GM19238 (cell line): ENCODE measurements at regions not wholly inside any gene's neighbourhood (a gene's known extent, or its start where the extent isn't known, plus 50 kb on each side); places are given as distances from the start of the nearest gene placed in this dataset.
"Not testable (repeated sequence)": the region's sequence is repeated elsewhere in the genome, so short reads cannot be mapped to it uniquely, and the experiment has no call there.

Experiments used
- DNase-seq: peaks from one replicate; pipeline ENCODE4 v3.0.0; 2011; ENCODE audit warnings: low spot score; ENCODE audit not compliant: insufficient read length

DNA sequence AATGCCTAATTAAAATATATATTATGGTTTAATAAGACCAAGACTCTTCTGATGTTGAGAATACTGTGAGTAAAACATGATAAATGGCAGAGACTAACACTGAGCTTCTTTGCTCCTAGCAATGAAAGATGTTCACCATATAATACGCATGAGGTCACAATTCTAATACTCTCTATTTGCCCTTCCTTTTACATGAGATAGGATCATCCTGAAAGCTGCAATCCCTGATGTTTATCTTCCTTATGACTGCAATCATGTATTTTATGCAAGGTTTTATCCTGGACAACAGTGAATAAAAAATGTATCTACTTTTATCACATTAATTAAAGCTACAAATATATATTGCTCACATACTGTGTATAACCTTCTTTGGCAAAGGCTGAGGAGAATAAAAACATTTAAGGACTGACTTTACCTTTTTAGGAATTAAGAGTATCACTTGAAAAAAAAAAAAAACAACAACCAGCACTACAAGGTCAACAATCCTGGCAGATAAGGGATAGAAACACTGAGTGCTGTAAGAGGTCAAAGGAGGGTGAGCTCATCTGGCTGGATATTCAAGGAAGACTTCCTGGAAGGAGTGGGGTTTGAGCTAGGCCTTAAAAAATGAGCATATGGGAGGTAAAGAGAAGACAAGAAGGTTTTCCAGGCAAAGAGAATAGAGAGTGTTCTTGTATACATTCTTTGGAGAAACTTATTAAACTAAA is 99.9 kb downstream of the AREG start:
- DNase-seq: no peak

GRCh38 chr4:74545448-74545847 is 100.5 kb downstream of the AREG start:
- DNase-seq: no peak

GRCh38 chr4:74546057-74546456 is 101.1 kb downstream of the AREG start:
- DNase-seq: no peak

DNA sequence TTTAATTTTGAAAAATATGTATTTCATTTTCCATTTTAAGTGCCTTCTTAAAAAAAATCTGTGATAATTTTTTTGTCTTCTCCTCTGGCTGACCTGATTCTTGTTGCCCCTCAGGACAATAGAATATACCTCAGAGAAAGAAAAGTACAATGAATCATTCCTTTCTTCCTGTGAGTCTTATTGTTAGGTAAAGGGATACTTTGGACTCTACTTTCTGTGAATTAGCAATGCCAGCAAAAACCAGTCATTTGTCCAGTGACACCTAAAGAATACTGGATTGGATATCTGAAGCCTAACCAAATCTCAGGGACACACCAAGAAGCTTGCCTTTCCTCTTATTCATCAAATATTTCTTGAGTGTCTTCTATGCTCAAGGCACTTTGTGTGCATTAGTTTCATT is 102.1 kb downstream of the AREG start:
- no peak for DNase-seq

DNA sequence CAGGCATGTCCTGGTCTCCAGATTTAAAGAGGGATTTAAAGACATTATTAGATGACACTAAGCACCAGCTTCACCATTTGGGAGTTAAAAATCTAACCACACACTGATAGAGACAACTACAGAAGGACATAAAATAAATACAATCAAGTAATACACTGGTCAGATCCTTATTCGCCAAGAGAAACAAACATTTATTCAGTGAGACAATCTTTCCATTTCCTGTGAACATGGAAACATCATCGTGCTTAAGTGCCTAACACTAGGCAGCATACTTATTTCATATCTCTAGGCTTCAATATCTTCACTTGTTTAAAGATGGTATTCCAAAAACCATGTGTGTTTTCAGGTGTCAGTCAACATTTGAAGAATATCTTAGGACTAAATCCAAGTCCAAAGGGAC is 103.6 kb downstream of the AREG start:
- DNase-seq: no peak

GRCh38 chr4:74549936-74550335 is 105.0 kb downstream of the AREG start:
- DNase-seq: no peak

DNA sequence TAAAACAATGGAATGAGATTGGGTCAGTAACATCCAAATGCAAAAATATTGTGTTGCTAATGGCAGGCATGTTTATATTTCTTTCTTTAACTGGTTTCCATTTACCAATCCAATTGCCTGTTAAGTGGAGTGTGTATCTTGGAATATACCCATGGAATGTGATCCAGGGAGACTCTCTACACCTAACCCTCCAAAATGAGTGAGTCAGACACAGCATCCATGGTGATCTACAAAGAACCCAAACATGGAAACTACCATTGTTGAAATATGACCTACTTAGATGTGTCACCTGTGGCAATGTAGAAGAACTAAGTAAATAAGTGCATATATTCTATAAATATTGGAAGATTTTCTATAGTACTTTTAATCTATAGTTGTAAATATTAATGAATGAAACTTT is 110.3 kb downstream of the AREG start:
- DNase-seq: no peak

DNA sequence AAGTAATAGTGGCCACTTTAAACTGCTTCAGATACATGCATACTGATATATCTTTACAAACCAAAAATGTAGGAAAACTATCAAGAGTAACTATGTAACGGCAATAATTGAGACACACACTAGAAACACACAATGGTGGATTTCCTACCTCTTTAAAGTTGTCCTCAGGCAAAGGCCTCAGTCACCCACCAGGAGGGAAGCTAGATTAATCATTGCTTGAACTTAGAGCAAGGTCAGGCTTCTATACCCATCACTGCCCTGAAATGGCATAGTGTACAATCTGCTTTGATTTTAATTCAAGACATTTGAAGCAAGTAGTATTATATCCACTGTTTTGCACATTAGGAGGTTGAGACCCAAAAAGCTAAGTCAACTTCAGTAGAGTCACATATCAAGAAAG is 110.9 kb downstream of the AREG start:
- DNase-seq: no peak

DNA sequence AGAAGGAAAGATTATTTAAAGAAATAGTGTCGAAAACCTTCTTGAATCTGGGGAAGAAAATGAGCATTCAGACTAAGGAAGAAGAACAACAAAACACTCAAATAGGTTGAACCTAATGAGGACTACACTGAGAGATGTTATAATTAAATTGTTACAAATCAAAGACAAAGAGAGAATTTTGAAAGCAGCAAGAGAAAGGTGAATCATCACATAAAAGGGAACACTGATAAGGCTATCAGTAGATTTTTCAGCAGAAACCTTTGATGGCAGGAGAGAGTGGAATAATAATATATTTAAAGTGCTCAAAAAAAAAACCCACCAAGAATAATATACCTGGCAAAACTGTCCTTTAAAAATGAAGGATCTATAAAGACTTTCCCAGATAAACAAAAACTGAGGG is 114.9 kb downstream of the AREG start:
- DNase-seq: no peak

DNA sequence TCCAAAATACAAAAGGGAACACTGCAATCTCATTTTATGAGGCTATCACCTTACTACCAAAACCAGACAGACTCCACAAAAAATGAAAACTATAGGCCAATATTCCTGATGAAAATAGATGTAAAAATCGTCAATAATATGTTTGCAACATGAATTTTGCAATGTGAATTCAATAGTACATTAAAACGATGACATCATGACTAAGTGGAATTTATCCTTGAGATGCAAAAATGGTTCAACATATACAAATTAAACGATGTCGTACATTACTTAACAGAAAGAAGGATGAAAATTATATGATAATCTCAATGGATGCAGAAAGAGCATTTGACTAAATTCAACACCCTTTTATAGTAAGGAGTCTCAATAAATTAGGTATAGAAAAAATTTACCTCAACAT is 123.0 kb downstream of the AREG start:
- no peak for DNase-seq

GRCh38 chr4:74570095-74570494 is 125.2 kb downstream of the AREG start:
- DNase-seq: no peak

DNA sequence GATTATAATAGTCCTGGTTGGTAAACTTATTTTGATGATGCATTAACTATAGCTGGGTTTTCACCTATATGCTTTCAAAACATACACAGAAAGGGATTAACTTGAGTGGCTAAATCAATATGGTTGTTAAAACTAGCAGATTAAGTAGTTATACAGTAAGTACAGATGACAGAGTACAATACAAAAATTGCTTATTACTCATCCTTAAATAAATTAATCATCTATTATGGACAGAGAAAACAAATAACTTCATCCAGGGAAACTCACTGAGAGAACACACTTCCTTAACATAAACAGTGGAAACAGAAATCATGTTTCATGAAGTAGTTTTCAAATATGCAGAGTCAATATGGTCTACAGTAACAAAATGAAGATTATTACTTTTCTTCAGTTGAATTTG is 133.4 kb downstream of the AREG start:
- DNase-seq: no peak

- not testable (repeated sequence) for DNase-seq
Measured at GRCh38 chr4:74578865-74579264, 133.9 kb downstream of the AREG start.

DNA sequence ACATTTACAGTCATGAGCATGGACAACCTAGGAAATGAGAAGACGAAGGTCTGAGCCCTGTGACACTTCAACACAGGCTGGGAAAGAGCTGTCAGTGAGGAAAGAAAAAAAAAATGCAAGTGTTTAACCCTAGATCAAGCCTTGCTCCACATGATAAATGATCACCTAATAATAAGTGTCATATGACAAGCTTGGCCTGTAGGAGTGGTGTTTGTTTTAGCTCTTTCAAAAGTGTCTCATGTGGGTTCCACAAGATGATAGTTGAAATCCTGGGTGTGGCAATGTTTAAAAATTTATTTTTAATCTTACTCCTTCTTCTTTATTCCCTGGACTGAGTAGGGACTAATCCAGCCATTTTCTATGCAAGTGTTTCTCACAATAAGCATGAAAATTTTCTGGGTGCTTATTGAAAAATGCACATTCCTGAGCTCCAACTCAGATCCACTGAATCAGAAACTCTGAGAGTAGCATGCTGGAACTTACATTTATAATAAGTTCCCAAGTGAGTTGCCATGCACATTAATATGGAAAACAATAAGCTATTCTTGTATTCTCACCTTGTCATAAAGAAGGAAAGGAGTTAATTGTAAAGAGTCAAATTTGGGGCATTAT is 138.3 kb downstream of the AREG start:
- DNase-seq: no peak

GRCh38 chr4:74583757-74584156 is 138.8 kb downstream of the AREG start:
- no peak for DNase-seq

- no peak for DNase-seq
Measured at GRCh38 chr4:74588350-74588749, 143.4 kb downstream of the AREG start.

GRCh38 chr4:74590476-74590875 is 145.5 kb downstream of the AREG start:
- DNase-seq: no peak

GRCh38 chr4:74598611-74599325 is 153.8 kb downstream of the AREG start:
- DNase-seq: no peak

- DNase-seq: no peak
Measured at GRCh38 chr4:74603186-74603585, 158.2 kb downstream of the AREG start.

GRCh38 chr4:74608151-74608949 is 163.4 kb downstream of the AREG start:
- no peak for DNase-seq

- DNase-seq: no peak
Measured at GRCh38 chr4:74610491-74610890, 165.6 kb downstream of the AREG start.

- no peak for DNase-seq
Measured at GRCh38 chr4:74612837-74613236, 167.9 kb downstream of the AREG start.
